Ishikawa (cell line): ENCODE measurements at regions not wholly inside any gene's neighbourhood (a gene's known extent, or its start where the extent isn't known, plus 50 kb on each side); places are given as distances from the start of the nearest gene placed in this dataset.

Experiments used
- CEBPB ChIP-seq: IDR thresholded peaks from 2 replicates; pipeline ENCODE4 v1.6.1; 2012
- CREB1 ChIP-seq: IDR thresholded peaks from 2 replicates; pipeline ENCODE4 v1.6.1; 2012; ENCODE audit warnings: low read depth
- EGR1 ChIP-seq: IDR thresholded peaks from 2 replicates; pipeline ENCODE4 v1.6.1; 2012
- EP300 ChIP-seq: IDR thresholded peaks from 2 replicates; pipeline ENCODE4 v1.6.1; 2012; ENCODE audit warnings: borderline replicate concordance
- FOXM1 ChIP-seq: IDR thresholded peaks from 2 replicates; pipeline ENCODE4 v1.6.1; 2012; ENCODE audit warnings: low read depth, borderline replicate concordance
- NFIC ChIP-seq: IDR thresholded peaks from 2 replicates; pipeline ENCODE4 v1.6.1; 2012
- REST ChIP-seq: IDR thresholded peaks from 2 replicates; pipeline ENCODE4 v1.6.1; 2012; ENCODE audit warnings: low read depth, mild to moderate bottlenecking
- TAF1 ChIP-seq: IDR thresholded peaks from 2 replicates; pipeline ENCODE4 v1.6.1; 2012; ENCODE audit warnings: low read depth, mild to moderate bottlenecking
- USF1 ChIP-seq: IDR thresholded peaks from 2 replicates; pipeline ENCODE4 v1.6.1; 2012
- YY1 ChIP-seq: IDR thresholded peaks from 2 replicates; pipeline ENCODE4 v1.6.1; 2012; ENCODE audit warnings: low read depth

- TF ChIP-seq CREB1 = no peak
- TF ChIP-seq REST = no peak
- no peak for TF ChIP-seq NFIC
- TF ChIP-seq EP300 = no peak
- TF ChIP-seq CEBPB = no peak
- no peak for TF ChIP-seq FOXM1
- TF ChIP-seq YY1 = no peak
- TF ChIP-seq EGR1 = no peak
- TF ChIP-seq USF1 = no peak
- TF ChIP-seq TAF1 = no peak
Measured at GRCh38 chr4:53763813-53764597, 172.7 kb upstream of the LNX1 start.
